NCI-H69 (cell line): ENCODE measurements at regions not wholly inside any gene's neighbourhood (a gene's known extent, or its start where the extent isn't known, plus 50 kb on each side); places are given as distances from the start of the nearest gene placed in this dataset.
A peak's percentile ranks its signal among the peaks of the same experiment; 100 is the strongest.
"Not testable (repeated sequence)": the region's sequence is repeated elsewhere in the genome, so short reads cannot be mapped to it uniquely, and the experiment has no call there.

ENCODE experiments used
- DNase-seq: peaks from one replicate; lab custom pipeline; 2025; lab: John Stamatoyannopoulos, UW

GRCh38 chr14:106722813-106723687 is 1196.7 kb downstream of the TMEM121 start:
- DNase-seq: not testable (repeated sequence)

DNA sequence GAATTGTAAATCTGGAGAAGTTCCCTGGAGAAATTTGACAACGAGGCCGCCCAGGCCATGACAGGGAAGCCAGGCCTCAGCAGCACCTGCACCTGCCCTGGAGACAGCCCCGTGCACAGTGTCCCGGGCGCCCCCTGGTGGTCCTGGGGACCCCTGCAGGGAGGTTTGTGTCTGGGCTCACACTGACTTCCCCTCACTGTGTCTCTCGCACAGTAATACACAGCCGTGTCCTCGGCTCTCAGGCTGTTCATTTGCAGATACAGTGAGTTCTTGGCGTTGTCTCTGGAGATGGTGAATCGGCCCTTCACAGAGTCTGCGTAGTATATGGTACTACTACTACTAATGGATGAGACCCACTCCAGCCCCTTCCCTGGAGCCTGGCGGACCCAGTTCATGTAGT is 1201.6 kb downstream of the TMEM121 start:
- not testable (repeated sequence) for DNase-seq

GRCh38 chr14:106728611-106729010 is 1202.2 kb downstream of the TMEM121 start:
- no peak for DNase-seq

GRCh38 chr14:106729551-106729950 is 1203.2 kb downstream of the TMEM121 start:
- DNase-seq: no peak

DNA sequence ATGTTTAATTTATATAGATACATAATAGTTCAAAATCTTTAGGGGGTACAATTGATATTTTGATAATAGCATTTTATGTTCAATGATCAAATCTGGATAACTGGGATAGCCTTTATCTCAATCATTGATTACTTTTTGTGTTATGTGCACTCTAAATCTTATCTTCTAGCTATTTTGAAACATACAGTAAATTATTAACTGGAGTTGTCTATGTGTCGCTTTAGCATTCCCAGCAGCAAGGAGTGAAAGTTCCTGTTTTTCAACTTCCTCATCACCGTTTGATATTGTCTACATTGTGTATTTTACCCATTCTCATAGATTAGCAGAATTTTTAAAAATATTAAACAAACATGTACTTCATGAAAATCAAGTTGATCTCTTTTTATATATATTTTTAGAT is 1207.4 kb downstream of the TMEM121 start:
- DNase-seq: no peak

DNA sequence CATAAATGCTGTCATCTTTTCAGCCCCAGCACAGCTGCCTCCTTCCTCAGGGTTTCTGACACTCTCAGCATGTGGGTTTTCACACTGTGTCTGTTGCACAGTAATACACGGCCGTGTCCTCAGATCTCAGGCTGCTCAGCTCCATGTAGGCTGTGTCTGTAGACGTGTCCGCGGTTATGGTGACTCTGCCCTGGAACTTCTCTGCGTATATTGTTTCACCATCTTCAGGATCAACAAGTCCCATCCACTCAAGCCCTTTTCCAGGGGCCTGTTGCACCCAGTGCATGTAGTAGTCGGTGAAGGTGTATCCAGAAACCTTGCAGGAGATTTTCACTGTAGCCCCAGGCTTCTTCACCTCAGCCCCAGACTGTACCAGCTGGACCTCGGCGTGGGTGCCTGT is 1210.6 kb downstream of the TMEM121 start:
- no peak for DNase-seq

DNA sequence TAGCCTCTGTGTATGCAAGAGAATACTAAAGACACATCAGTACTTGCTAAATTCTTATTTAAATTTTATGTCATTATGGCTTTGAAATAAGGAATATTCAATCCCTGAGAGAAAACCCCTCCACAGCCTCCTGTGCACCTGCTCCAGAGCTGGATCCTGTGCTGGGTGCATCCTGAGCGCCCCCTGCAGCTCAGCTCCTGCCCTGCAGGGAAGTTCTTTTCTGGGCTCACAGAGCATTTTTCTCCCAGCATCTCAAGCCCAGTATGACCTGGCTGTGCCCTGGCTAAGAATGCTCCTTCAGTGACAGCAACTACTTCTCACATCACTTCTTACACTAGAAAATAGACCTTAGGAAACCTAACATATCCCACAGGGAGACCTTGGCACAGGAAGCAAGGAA is 1211.7 kb downstream of the TMEM121 start:
- no peak for DNase-seq

- DNase-seq: not testable (repeated sequence)
Measured at GRCh38 chr14:106738598-106739258, 1212.3 kb downstream of the TMEM121 start.

GRCh38 chr14:106741086-106741827 is 1214.9 kb downstream of the TMEM121 start:
- DNase-seq: peak; percentile 15

GRCh38 chr14:106745016-106745767 is 1218.8 kb downstream of the TMEM121 start:
- not testable (repeated sequence) for DNase-seq

GRCh38 chr14:106750089-106750488 is 1223.7 kb downstream of the TMEM121 start:
- not testable (repeated sequence) for DNase-seq

- not testable (repeated sequence) for DNase-seq
Measured at GRCh38 chr14:106753751-106754150, 1227.4 kb downstream of the TMEM121 start.

DNA sequence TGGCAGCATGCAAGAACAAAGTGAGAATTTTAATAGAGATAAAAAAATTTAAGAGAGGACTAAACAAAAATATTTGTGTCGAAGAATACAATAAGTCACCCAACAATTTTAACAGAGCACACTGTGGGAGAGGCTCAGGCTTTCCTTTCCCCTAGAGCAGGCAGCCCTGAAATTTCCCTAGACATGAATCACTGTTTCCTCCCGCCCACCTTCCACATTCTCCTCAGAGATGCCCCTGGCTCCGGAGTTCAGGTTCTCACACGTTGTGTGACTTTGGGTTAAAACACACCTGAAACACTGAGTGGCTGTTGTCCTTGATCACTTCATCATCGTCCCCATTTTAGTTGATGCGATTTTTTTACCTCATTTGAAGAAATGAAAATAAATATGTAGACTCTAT is 1231.1 kb downstream of the TMEM121 start:
- DNase-seq: not testable (repeated sequence)

DNA sequence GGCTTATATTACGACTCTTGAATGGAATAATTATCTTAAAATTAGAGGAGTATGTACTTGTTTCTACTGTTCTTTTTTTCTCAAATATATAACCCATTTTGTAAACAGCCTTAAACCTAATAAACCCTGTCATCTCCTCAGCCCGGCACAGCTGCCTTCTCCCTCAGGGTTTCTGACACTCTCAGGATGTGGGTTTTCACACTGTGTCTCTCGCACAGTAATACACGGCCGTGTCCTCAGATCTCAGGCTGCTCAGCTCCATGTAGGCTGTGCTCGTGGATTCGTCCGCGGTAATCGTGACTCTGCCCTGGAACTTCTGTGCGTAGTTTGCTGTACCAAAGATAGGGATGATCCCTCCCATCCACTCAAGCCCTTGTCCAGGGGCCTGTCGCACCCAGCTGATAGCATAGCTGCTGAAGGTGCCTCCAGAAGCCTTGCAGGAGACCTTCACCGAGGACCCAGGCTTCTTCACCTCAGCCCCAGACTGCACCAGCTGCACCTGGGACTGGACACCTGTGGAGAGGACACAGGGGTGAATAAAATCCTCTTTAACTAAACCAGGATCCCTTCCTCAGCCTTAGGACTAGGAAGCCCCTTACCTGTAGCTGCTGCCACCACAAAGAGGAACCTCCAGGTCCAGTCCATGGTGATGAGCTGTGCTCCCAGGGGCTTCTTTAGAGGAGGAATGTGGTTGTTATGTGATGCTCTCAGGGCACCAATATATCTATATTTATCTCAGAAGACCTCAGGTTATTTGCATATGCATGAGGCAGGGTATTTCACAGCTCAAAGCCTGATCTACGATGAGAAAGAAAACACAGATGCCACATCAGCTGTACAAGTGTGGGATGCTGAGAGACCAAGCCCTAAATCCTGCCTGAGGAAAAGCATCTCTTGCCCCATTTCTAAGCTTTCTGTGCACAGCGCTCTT is 1235.8 kb downstream of the TMEM121 start:
- DNase-seq: not testable (repeated sequence)

- DNase-seq: peak; percentile 30
Measured at GRCh38 chr14:106764968-106765369, 1238.6 kb downstream of the TMEM121 start.

- no peak for DNase-seq
Measured at GRCh38 chr14:106766145-106766544, 1239.8 kb downstream of the TMEM121 start.

DNA sequence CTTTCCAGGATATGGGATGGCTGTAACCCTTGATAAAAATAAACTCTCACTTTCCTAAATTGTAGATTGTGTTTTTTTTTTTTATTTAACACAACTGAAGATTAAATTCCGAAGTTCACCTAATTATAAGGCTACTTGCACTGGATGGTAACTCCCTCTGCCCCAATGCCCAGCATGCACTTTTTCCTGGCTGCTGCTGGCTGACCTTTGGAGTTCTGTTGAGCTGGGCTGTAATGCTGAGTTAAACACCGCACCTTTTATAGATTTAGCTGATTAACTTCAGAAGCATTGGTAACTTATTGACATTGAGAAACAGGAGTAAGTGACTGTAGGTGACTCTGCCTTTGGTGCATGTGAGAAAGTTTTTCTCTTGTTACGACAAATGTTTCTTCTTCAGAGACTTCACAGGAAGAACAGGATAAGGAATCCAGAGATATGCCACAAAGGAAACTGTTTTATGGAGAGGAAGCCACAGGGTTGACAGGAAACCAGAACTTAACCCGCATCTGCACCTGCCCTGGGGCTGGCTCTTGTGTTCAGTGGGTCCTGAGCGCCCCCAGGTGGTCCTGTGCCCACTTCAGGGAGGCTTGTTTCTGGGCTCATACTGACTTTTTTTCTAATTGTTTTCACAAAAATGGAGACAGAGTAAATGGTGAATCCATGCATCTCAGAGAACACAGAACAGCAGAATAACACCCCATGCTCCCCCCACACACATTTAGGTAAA is 1240.3 kb downstream of the TMEM121 start:
- DNase-seq: not testable (repeated sequence)

DNA sequence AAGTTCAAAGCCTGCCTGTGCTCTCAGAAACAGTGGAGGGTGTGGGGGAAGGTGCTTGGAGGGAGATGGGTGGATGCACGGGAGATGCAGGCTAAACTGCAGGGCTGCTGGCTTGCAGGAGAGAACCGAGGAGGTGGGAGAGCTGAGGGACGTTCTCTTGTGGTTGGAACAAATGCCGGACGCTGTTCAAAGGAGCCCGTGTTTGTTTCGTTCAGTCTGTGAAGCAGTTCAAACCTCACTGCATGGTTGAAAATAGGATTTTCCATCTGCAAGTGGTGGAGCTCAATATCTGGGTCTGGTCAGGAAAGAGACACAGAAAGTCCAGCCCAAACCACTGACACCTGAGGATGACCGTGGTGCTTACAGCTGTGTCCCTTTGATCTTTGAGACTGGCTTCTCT is 1241.8 kb downstream of the TMEM121 start:
- not testable (repeated sequence) for DNase-seq

DNA sequence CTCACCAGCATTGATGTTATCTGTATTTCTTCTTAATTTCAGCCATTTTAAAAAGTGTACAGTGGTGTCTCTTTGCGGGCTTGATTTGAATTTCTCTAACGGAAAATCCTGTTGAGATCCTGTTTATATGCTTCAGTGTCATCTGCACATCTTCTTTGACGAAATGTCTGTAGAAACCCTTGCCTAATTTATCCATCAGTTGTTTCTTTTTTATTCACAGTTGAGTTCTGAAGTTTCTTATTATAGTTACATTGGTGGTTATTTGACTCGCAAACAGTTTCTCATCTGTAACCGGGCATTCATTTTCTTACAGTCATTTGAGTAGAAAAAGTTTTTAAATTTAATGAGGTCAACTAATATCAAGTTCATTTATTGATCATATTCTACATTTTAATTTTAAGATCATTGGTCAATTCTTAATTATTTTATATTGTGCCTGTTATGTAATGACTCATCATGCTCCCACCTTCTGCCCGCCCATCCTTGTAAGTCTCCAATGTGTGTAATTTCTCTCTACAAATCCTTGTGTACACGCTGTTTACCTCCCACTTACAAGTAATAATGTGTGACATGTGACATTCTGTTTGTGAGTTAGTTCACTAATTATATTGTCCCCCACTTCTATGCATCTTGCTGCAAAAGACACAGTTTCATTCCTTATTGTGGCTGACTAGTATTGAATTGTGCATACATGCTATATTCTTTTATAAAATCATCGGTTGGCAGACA is 1242.8 kb downstream of the TMEM121 start:
- DNase-seq: not testable (repeated sequence)
